ENCODE measurements at regions not wholly inside any gene's neighbourhood (a gene's known extent, or its start where the extent isn't known, plus 50 kb on each side); places are given as distances from the start of the nearest gene placed in this dataset.
"Not testable (repeated sequence)": the region's sequence is repeated elsewhere in the genome, so short reads cannot be mapped to it uniquely, and the experiment has no call there.

GRCh38 chr7:76971201-76971600, 61.0 kb downstream of the SPDYE17 start:
- H3K27me3 Mint-ChIP-seq (ENCODE audit: insufficient read depth, unreplicated experiment); H3K4me1 Mint-ChIP-seq (ENCODE audit: insufficient read depth, unreplicated experiment); DNase-seq (ENCODE audit: unreplicated experiment); POLR2A ChIA-PET; H3K4me3 Mint-ChIP-seq (ENCODE audit: unreplicated experiment); CTCF ChIA-PET; H3K9me3 Mint-ChIP-seq (ENCODE audit: unreplicated experiment); intact Hi-C loops (cut with micrococcal nuclease); H3K27ac Mint-ChIP-seq (ENCODE audit: low read depth, unreplicated experiment); BruUV-seq (replicated peaks): not testable (repeated sequence)
- H3K36me3 Mint-ChIP-seq (ENCODE audit: insufficient read depth, unreplicated experiment), result peaks cover 21% of the 10 kb centered on the region

- POLR2A ChIA-PET; BruUV-seq (replicated peaks); H3K9me3 Mint-ChIP-seq (ENCODE audit: unreplicated experiment); H3K27me3 Mint-ChIP-seq (ENCODE audit: insufficient read depth, unreplicated experiment); H3K4me1 Mint-ChIP-seq (ENCODE audit: insufficient read depth, unreplicated experiment); intact Hi-C loops (cut with micrococcal nuclease); DNase-seq (ENCODE audit: unreplicated experiment); H3K27ac Mint-ChIP-seq (ENCODE audit: low read depth, unreplicated experiment); H3K4me3 Mint-ChIP-seq (ENCODE audit: unreplicated experiment); CTCF ChIA-PET: not testable (repeated sequence)
- H3K36me3 Mint-ChIP-seq (ENCODE audit: insufficient read depth, unreplicated experiment), result peaks cover 19% of the 10 kb centered on the region
These were observed 62.3 kb downstream of the SPDYE17 start for GRCh38 chr7:76969892-76970291.

GRCh38 chr7:76965731-76966548, 66.2 kb downstream of the SPDYE17 start:
- H3K9me3 Mint-ChIP-seq (ENCODE audit: unreplicated experiment); H3K4me1 Mint-ChIP-seq (ENCODE audit: insufficient read depth, unreplicated experiment); BruUV-seq (replicated peaks); DNase-seq (ENCODE audit: unreplicated experiment); H3K4me3 Mint-ChIP-seq (ENCODE audit: unreplicated experiment); POLR2A ChIA-PET; H3K27me3 Mint-ChIP-seq (ENCODE audit: insufficient read depth, unreplicated experiment); H3K27ac Mint-ChIP-seq (ENCODE audit: low read depth, unreplicated experiment); CTCF ChIA-PET; H3K36me3 Mint-ChIP-seq (ENCODE audit: insufficient read depth, unreplicated experiment); intact Hi-C loops (cut with micrococcal nuclease): not testable (repeated sequence)

GRCh38 chr7:76964050-76964449, 68.1 kb downstream of the SPDYE17 start:
- CTCF ChIA-PET; H3K9me3 Mint-ChIP-seq (ENCODE audit: unreplicated experiment); H3K4me1 Mint-ChIP-seq (ENCODE audit: insufficient read depth, unreplicated experiment); H3K36me3 Mint-ChIP-seq (ENCODE audit: insufficient read depth, unreplicated experiment); BruUV-seq (replicated peaks); POLR2A ChIA-PET; H3K27ac Mint-ChIP-seq (ENCODE audit: low read depth, unreplicated experiment); H3K4me3 Mint-ChIP-seq (ENCODE audit: unreplicated experiment); intact Hi-C loops (cut with micrococcal nuclease); DNase-seq (ENCODE audit: unreplicated experiment); H3K27me3 Mint-ChIP-seq (ENCODE audit: insufficient read depth, unreplicated experiment): not testable (repeated sequence)

GRCh38 chr7:76963061-76963460, 69.1 kb downstream of the SPDYE17 start:
- intact Hi-C loops (cut with micrococcal nuclease); DNase-seq (ENCODE audit: unreplicated experiment); POLR2A ChIA-PET; H3K27me3 Mint-ChIP-seq (ENCODE audit: insufficient read depth, unreplicated experiment); H3K36me3 Mint-ChIP-seq (ENCODE audit: insufficient read depth, unreplicated experiment); H3K4me3 Mint-ChIP-seq (ENCODE audit: unreplicated experiment); H3K27ac Mint-ChIP-seq (ENCODE audit: low read depth, unreplicated experiment); H3K4me1 Mint-ChIP-seq (ENCODE audit: insufficient read depth, unreplicated experiment); BruUV-seq (replicated peaks); H3K9me3 Mint-ChIP-seq (ENCODE audit: unreplicated experiment); CTCF ChIA-PET: not testable (repeated sequence)

GRCh38 chr7:76960400-76960986, 71.7 kb downstream of the SPDYE17 start:
- H3K4me1 Mint-ChIP-seq (ENCODE audit: insufficient read depth, unreplicated experiment); POLR2A ChIA-PET; H3K27ac Mint-ChIP-seq (ENCODE audit: low read depth, unreplicated experiment); H3K9me3 Mint-ChIP-seq (ENCODE audit: unreplicated experiment); H3K36me3 Mint-ChIP-seq (ENCODE audit: insufficient read depth, unreplicated experiment); BruUV-seq (replicated peaks); H3K27me3 Mint-ChIP-seq (ENCODE audit: insufficient read depth, unreplicated experiment); intact Hi-C loops (cut with micrococcal nuclease); H3K4me3 Mint-ChIP-seq (ENCODE audit: unreplicated experiment); DNase-seq (ENCODE audit: unreplicated experiment); CTCF ChIA-PET: not testable (repeated sequence)

- H3K27me3 Mint-ChIP-seq (ENCODE audit: insufficient read depth, unreplicated experiment); H3K4me1 Mint-ChIP-seq (ENCODE audit: insufficient read depth, unreplicated experiment); CTCF ChIA-PET; intact Hi-C loops (cut with micrococcal nuclease); DNase-seq (ENCODE audit: unreplicated experiment); H3K4me3 Mint-ChIP-seq (ENCODE audit: unreplicated experiment); H3K36me3 Mint-ChIP-seq (ENCODE audit: insufficient read depth, unreplicated experiment); BruUV-seq (replicated peaks); H3K9me3 Mint-ChIP-seq (ENCODE audit: unreplicated experiment); POLR2A ChIA-PET; H3K27ac Mint-ChIP-seq (ENCODE audit: low read depth, unreplicated experiment): not testable (repeated sequence)
These were observed 72.4 kb downstream of the SPDYE17 start for GRCh38 chr7:76959573-76960399.

- CTCF ChIA-PET; BruUV-seq (replicated peaks); intact Hi-C loops (cut with micrococcal nuclease); H3K4me1 Mint-ChIP-seq (ENCODE audit: insufficient read depth, unreplicated experiment); H3K9me3 Mint-ChIP-seq (ENCODE audit: unreplicated experiment); H3K27ac Mint-ChIP-seq (ENCODE audit: low read depth, unreplicated experiment); DNase-seq (ENCODE audit: unreplicated experiment); H3K36me3 Mint-ChIP-seq (ENCODE audit: insufficient read depth, unreplicated experiment); H3K27me3 Mint-ChIP-seq (ENCODE audit: insufficient read depth, unreplicated experiment); POLR2A ChIA-PET; H3K4me3 Mint-ChIP-seq (ENCODE audit: unreplicated experiment): not testable (repeated sequence)
These were observed 75.6 kb downstream of the SPDYE17 start for GRCh38 chr7:76956531-76956930.

GRCh38 chr7:76955124-76955523, 77.0 kb downstream of the SPDYE17 start:
- H3K27ac Mint-ChIP-seq (ENCODE audit: low read depth, unreplicated experiment); H3K4me1 Mint-ChIP-seq (ENCODE audit: insufficient read depth, unreplicated experiment); POLR2A ChIA-PET; intact Hi-C loops (cut with micrococcal nuclease); H3K4me3 Mint-ChIP-seq (ENCODE audit: unreplicated experiment); H3K9me3 Mint-ChIP-seq (ENCODE audit: unreplicated experiment); DNase-seq (ENCODE audit: unreplicated experiment); BruUV-seq (replicated peaks); H3K27me3 Mint-ChIP-seq (ENCODE audit: insufficient read depth, unreplicated experiment); H3K36me3 Mint-ChIP-seq (ENCODE audit: insufficient read depth, unreplicated experiment); CTCF ChIA-PET: not testable (repeated sequence)

Data from MCF 10A (cell line).